HCT116 (cell line): ENCODE measurements at regions not wholly inside any gene's neighbourhood (a gene's known extent, or its start where the extent isn't known, plus 50 kb on each side); places are given as distances from the start of the nearest gene placed in this dataset.

ENCODE experiments used
- ATAC-seq: fragments of 200-7000 bp; cut with Tn5 transposase; 2 replicates; pipeline ENCODE4 v1.9.1; 2020; ENCODE audit warnings: mild to moderate bottlenecking, moderate library complexity
- BruUV-seq: library from RNA; stranded (reverse); fragments of 400-500 nt; replicated peaks from 2 replicates; lab custom pipeline; 2021; lab: Mats Ljungman, UMichigan
- CTCF ChIA-PET: fragments of 300-600 bp; sonication (Branson Sonifier 250); formaldehyde crosslinking; loops from one replicate; lab custom pipeline; 2021; ENCODE audit warnings: antibody characterized with exemption; lab: Charles Lee
- POLR2A ChIA-PET: fragments of 300-600, 350-600 bp; sonication (Branson Sonifier 250); formaldehyde crosslinking; loops from one replicate; lab custom pipeline; 2021; ENCODE audit warnings: antibody characterized with exemption; lab: Charles Lee
- RAD21 ChIA-PET, 2 experiments: fragments of 300-600 bp; sonication (Branson Sonifier 250); formaldehyde crosslinking; loops; one replicate each; lab custom pipeline; 2023; ENCODE audit warnings: low total read pairs in 2 of 2; ENCODE audit not compliant: uncharacterized antibody in 2 of 2, unreplicated experiment in 2 of 2, low non-redundant PET in 1 of 2; lab: Charles Lee
- DNase-seq: peaks from one replicate; pipeline ENCODE4 v3.0.0-alpha.2; 2010; ENCODE audit warnings: low read depth, low spot score
- H2AFZ ChIP-seq: fragments of 200-600 bp; shearing (Covaris generic), sonication (generic); 2 replicates; pipeline ENCODE4 v1.6.1; 2017; ENCODE audit warnings: low read depth, mixed run types, mixed read lengths, antibody characterized with exemption, low read length; ENCODE audit not compliant: poor library complexity, severe bottlenecking
- H3K27ac ChIP-seq: 2 replicates; pipeline ENCODE4 v1.5.1; 2012; ENCODE audit warnings: low read depth, low read length
- H3K27me3 ChIP-seq: fragments of 200-600 bp; sonication (generic); 2 replicates; pipeline ENCODE4 v1.6.1; 2016; ENCODE audit warnings: mixed run types, low read length, mixed read lengths; ENCODE audit not compliant: insufficient read depth
- H3K36me3 ChIP-seq, 2 experiments: fragments of 200-500 bp in 1 of 2; fragments of 200-600 bp in 1 of 2; sonication (Bioruptor generic) in 1 of 2; sonication (generic) in 1 of 2; 2 replicates each; pipeline versions ENCODE4 v1.5.1 to v1.6.1; 2014 to 2016; ENCODE audit warnings: low read length in 2 of 2, inconsistent platforms in 1 of 2, mixed read lengths in 1 of 2, mixed run types in 1 of 2; ENCODE audit not compliant: insufficient read depth in 2 of 2, control insufficient read depth in 1 of 2
- H3K4me1 ChIP-seq, 2 experiments: fragments of 200-600 bp in 1 of 2; sonication (generic) in 1 of 2; 2 replicates each; pipeline versions ENCODE4 v1.5.1 to v1.6.1; 2012 to 2017; ENCODE audit warnings: low read length in 2 of 2, inconsistent platforms in 1 of 2, mild to moderate bottlenecking in 1 of 2, mixed read lengths in 1 of 2, mixed run types in 1 of 2, moderate library complexity in 1 of 2; ENCODE audit not compliant: insufficient read depth in 2 of 2, control insufficient read depth in 1 of 2
- H3K4me2 ChIP-seq: fragments of 200-600 bp; sonication (generic); 2 replicates; pipeline ENCODE4 v1.6.1; 2017; ENCODE audit warnings: mixed run types, low read length, mixed read lengths
- H3K4me3 ChIP-seq, 2 experiments: fragments of 200-600 bp in 1 of 2; sonication (generic) in 1 of 2; replicated peaks in 1 of 2; 2 replicates each; pipeline ENCODE4 v1.5.1; 2011 to 2016; ENCODE audit warnings: low read length in 2 of 2, control low read depth in 1 of 2, low read depth in 1 of 2, mild to moderate bottlenecking in 1 of 2, mixed read lengths in 1 of 2, mixed run types in 1 of 2
- H3K79me2 ChIP-seq: fragments of 200-600 bp; sonication (generic); 2 replicates; pipeline ENCODE4 v1.6.1; 2017; ENCODE audit warnings: mild to moderate bottlenecking, mixed run types, low read length, moderate library complexity, mixed read lengths; ENCODE audit not compliant: insufficient read depth
- H3K9ac ChIP-seq: fragments of 200-600 bp; sonication (generic); 2 replicates; pipeline ENCODE4 v1.6.1; 2016; ENCODE audit warnings: low read length, mixed read lengths
- H3K9me2 ChIP-seq: fragments of 200-600 bp; sonication (generic), shearing (Covaris generic); 2 replicates; pipeline ENCODE4 v1.6.1; 2017; ENCODE audit warnings: mixed run types, mild to moderate bottlenecking, moderate library complexity; ENCODE audit not compliant: insufficient read depth
- H3K9me3 ChIP-seq, 2 experiments: fragments of 200-500 bp in 1 of 2; fragments of 200-600 bp in 1 of 2; sonication (Bioruptor generic) in 1 of 2; sonication (generic) in 1 of 2; 2 replicates each; pipeline ENCODE4 v1.6.1; 2014 to 2017; ENCODE audit warnings: low read length in 2 of 2, mixed read lengths in 2 of 2, inconsistent platforms in 1 of 2, low read depth in 1 of 2, mild to moderate bottlenecking in 1 of 2, mixed run types in 1 of 2, moderate library complexity in 1 of 2; ENCODE audit not compliant: control insufficient read depth in 1 of 2, insufficient read depth in 1 of 2
- H4K20me1 ChIP-seq: fragments of 200-600 bp; sonication (generic), shearing (Covaris generic); 2 replicates; pipeline ENCODE4 v1.6.1; 2017; ENCODE audit warnings: mixed run types, mild to moderate bottlenecking, moderate library complexity; ENCODE audit not compliant: insufficient read depth
- CTCF ChIP-seq, 3 experiments: fragments of 200-600 bp in 1 of 3; sonication (generic) in 1 of 3; IDR thresholded peaks in 2 of 3; conservative IDR thresholded peaks in 1 of 3; 2 replicates each; pipeline ENCODE4 v1.5.1; 2012 to 2017; ENCODE audit warnings: low read depth in 2 of 3, low read length in 2 of 3, antibody characterized with exemption in 1 of 3, borderline replicate concordance in 1 of 3, control low read depth in 1 of 3, mild to moderate bottlenecking in 1 of 3, mixed read lengths in 1 of 3, mixed run types in 1 of 3, moderate library complexity in 1 of 3; ENCODE audit not compliant: insufficient read depth in 1 of 3
- JUND ChIP-seq: IDR thresholded peaks from 2 replicates; pipeline ENCODE4 v1.6.1; 2012
- RAD21 ChIP-seq: IDR thresholded peaks from 2 replicates; pipeline ENCODE4 v1.6.1; 2012; ENCODE audit warnings: low read depth, mild to moderate bottlenecking
- intact Hi-C: fragments of 100-400 bp; cut with micrococcal nuclease; formaldehyde crosslinking; loops from 2 replicates; pipeline ENCODE4 v1.10.0; 2022

GRCh38 chr7:19915596-19915995 lies 142.2 kb upstream of the TMEM196 start (continued):
- TF ChIP-seq CTCF (IDR thresholded peaks at IDR 0.05 in 2 of 3, conservative IDR thresholded peaks at IDR 0.05 in 1 of 3; ENCODE audit: borderline replicate concordance in 1 of 3, insufficient read depth in 1 of 3, low read depth in 2 of 3, low read length in 2 of 3) = no peak

GRCh38 chr7:19914866-19915265 lies 141.4 kb upstream of the TMEM196 start:
- ATAC-seq (no peak), DNase-seq (no peak)
- intact Hi-C loops = no loop called here
- Histone ChIP-seq H3K9ac (no peak overlapping the region), H3K9me2 (no peaks in the 10 kb centered on the region), H3K9me3 (no peaks in the 10 kb centered on the region), H3K4me3 (no peak overlapping the region), H4K20me1 (no peaks in the 10 kb centered on the region), H3K4me1 (peaks cover 17 to 30% of the 10 kb centered on the region in 2 experiments), H2AFZ (no peak overlapping the region), H3K27ac (peak overlapping the region; percentile 70; the same call in 1 of the 2 replicates), H3K4me2 (no peak overlapping the region), H3K79me2 (no peaks in the 10 kb centered on the region), H3K36me3 (no peaks in the 10 kb centered on the region), H3K27me3 (no peaks in the 10 kb centered on the region)
- ChIA-PET POLR2A (no interaction called here), CTCF (no interaction called here), RAD21 (no interaction called here)
- TF ChIP-seq JUND = no peak
- no TSS peak for BruUV-seq

GRCh38 chr7:19900118-19900517 lies 126.7 kb upstream of the TMEM196 start:
- Histone ChIP-seq H4K20me1 (no peaks in the 10 kb centered on the region), H3K36me3 (no peaks in the 10 kb centered on the region), H3K4me3 (no peak overlapping the region), H3K9me3 (no peaks in the 10 kb centered on the region), H3K27me3 (no peaks in the 10 kb centered on the region), H3K4me2 (no peak overlapping the region), H3K9me2 (no peaks in the 10 kb centered on the region), H3K27ac (no peak overlapping the region), H3K79me2 (no peaks in the 10 kb centered on the region), H3K9ac (no peak overlapping the region), H3K4me1 (no peaks in the 10 kb centered on the region), H2AFZ (no peak overlapping the region)
- ChIA-PET POLR2A (no interaction called here), CTCF (no interaction called here), RAD21 (no interaction called here)
- no peak for ATAC-seq
- no TSS peak for BruUV-seq
- no peak for DNase-seq
- intact Hi-C loops = no loop called here
- TF ChIP-seq RAD21 = no peak
